NCI-H748 treated with DMSO at 0.1 percent for 48 hours (cell line): ENCODE measurements at regions not wholly inside any gene's neighbourhood (a gene's known extent, or its start where the extent isn't known, plus 50 kb on each side); places are given as distances from the start of the nearest gene placed in this dataset.

Experiments used
- DNase-seq: peaks from one replicate; lab custom pipeline; 2025; lab: John Stamatoyannopoulos, UW

- no peak for DNase-seq
Observed at GRCh38 chr17:27973258-27974044, 69.0 kb upstream of the NLK start.

GRCh38 chr17:27974045-27974436, 68.4 kb upstream of the NLK start:
- no peak for DNase-seq

GRCh38 chr17:27974531-27975145, 67.8 kb upstream of the NLK start:
- DNase-seq: no peak

- DNase-seq: no peak
Observed at GRCh38 chr17:27975146-27976011, 67.1 kb upstream of the NLK start.

GRCh38 chr17:27976331-27976730, 66.1 kb upstream of the NLK start:
- DNase-seq: no peak

GRCh38 chr17:27977751-27978688, 64.5 kb upstream of the NLK start:
- DNase-seq: no peak

GRCh38 chr17:27978689-27979175, 63.7 kb upstream of the NLK start:
- no peak for DNase-seq

GRCh38 chr17:27980043-27980442, 62.4 kb upstream of the NLK start:
- DNase-seq: no peak

GRCh38 chr17:27981978-27982377, 60.5 kb upstream of the NLK start:
- no peak for DNase-seq

GRCh38 chr17:27982688-27983087, 59.8 kb upstream of the NLK start:
- no peak for DNase-seq

GRCh38 chr17:27983853-27984252, 58.6 kb upstream of the NLK start:
- no peak for DNase-seq

GRCh38 chr17:27984404-27984803, 58.1 kb upstream of the NLK start:
- DNase-seq: no peak

- no peak for DNase-seq
Observed at GRCh38 chr17:27984816-27985215, 57.7 kb upstream of the NLK start.

GRCh38 chr17:27985306-27985705, 57.2 kb upstream of the NLK start:
- no peak for DNase-seq

- no peak for DNase-seq
Observed at GRCh38 chr17:27985736-27986399, 56.6 kb upstream of the NLK start.

GRCh38 chr17:27986805-27987684, 55.4 kb upstream of the NLK start:
- no peak for DNase-seq

GRCh38 chr17:27989046-27989445, 53.4 kb upstream of the NLK start:
- DNase-seq: no peak

- DNase-seq: no peak
Observed at GRCh38 chr17:27990100-27990499, 52.4 kb upstream of the NLK start.

GRCh38 chr17:27990979-27991378, 51.5 kb upstream of the NLK start:
- DNase-seq: no peak

- DNase-seq: no peak
Observed at GRCh38 chr17:27991462-27991993, 50.9 kb upstream of the NLK start.
